Thymus (tissue), 11 donors: ENCODE measurements at regions not wholly inside any gene's neighbourhood (a gene's known extent, or its start where the extent isn't known, plus 50 kb on each side); places are given as distances from the start of the nearest gene placed in this dataset.

Source experiments
- DNase-seq, 9 donors: peaks; one replicate each; pipeline ENCODE4 v3.0.0-alpha.2; 2013; ENCODE audit warnings: low spot score in 9 of 9, low read depth in 6 of 9, missing footprints in 1 of 9
- H3K27ac ChIP-seq, 2 donors: one replicate each; pipeline ENCODE4 v1.5.1; 2013; ENCODE audit warnings: control low read depth in 1 of 2, low read depth in 1 of 2, low read length in 1 of 2, mild to moderate bottlenecking in 1 of 2, moderate library complexity in 1 of 2
- H3K27me3 ChIP-seq, 2 donors: one replicate each; pipeline ENCODE4 v1.5.1; 2013; ENCODE audit warnings: low read length in 1 of 2; ENCODE audit not compliant: control insufficient read depth in 2 of 2, insufficient read depth in 1 of 2
- H3K36me3 ChIP-seq, 2 donors: one replicate each; pipeline ENCODE4 v1.5.1; 2013; ENCODE audit warnings: low read length in 1 of 2, mild to moderate bottlenecking in 1 of 2, moderate library complexity in 1 of 2; ENCODE audit not compliant: control insufficient read depth in 2 of 2, insufficient read depth in 2 of 2
- H3K4me1 ChIP-seq, 2 donors: one replicate each; pipeline ENCODE4 v1.5.1; 2013; ENCODE audit warnings: low read length in 2 of 2; ENCODE audit not compliant: control insufficient read depth in 2 of 2, insufficient read depth in 2 of 2
- H3K4me3 ChIP-seq, 2 donors: one replicate each; pipeline ENCODE4 v1.5.1; 2013; ENCODE audit warnings: low read length in 2 of 2, control low read depth in 1 of 2, mild to moderate bottlenecking in 1 of 2
- H3K9me3 ChIP-seq, 2 donors: one replicate each; pipeline ENCODE4 v1.5.1; 2013; ENCODE audit warnings: low read length in 1 of 2, mild to moderate bottlenecking in 1 of 2; ENCODE audit not compliant: control insufficient read depth in 2 of 2, insufficient read depth in 1 of 2
- WGBS: extraction: QIAGEN DNeasy Blood & Tissue Kit; methylation state at CpG from one replicate; pipeline ENCODE4 v1.1.7; 2013; 5-methylcytosine and 5-hydroxymethylcytosine counted together
- donor health status: healthy.

DNA sequence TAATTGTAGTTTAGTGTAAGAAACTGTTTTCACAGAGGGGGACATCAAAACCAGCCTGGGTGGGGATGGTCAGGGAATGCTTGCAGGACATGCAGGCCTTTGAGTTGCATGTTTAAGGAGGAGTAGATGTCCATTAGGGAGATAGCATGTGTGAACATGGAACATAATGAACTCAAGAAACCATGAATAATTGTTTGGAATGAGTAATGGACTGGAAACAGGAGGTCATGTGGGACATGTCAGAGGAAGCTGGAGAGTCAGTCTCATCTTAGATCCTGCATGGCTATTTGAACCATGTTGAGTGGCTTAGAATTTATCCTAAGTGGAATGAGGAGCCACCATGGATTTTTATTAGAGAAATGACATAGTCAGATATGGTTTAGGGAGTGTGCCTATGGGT lies 86.4 kb downstream of the RPE65 start:
- Histone ChIP-seq H3K4me1 (no peaks in the 10 kb centered on the region), H3K27ac (no peak overlapping the region), H3K9me3 (no peaks in the 10 kb centered on the region), H3K36me3 (no peaks in the 10 kb centered on the region), H3K27me3 (no peaks in the 10 kb centered on the region), H3K4me3 (no peak overlapping the region)
- no peak for DNase-seq

GRCh38 chr1:68361346-68361910 lies 88.3 kb downstream of the RPE65 start:
- no peak for DNase-seq
- Histone ChIP-seq H3K27ac (no peak overlapping the region), H3K4me1 (no peaks in the 10 kb centered on the region), H3K4me3 (no peak overlapping the region), H3K27me3 (no peaks in the 10 kb centered on the region), H3K9me3 (no peaks in the 10 kb centered on the region), H3K36me3 (no peaks in the 10 kb centered on the region)
- 87% methylated on average over 3 of the region's 3 CpGs for WGBS

- Histone ChIP-seq H3K4me3 (no peak overlapping the region), H3K27ac (no peak overlapping the region), H3K4me1 (no peaks in the 10 kb centered on the region), H3K27me3 (no peaks in the 10 kb centered on the region), H3K9me3 (no peaks in the 10 kb centered on the region), H3K36me3 (no peaks in the 10 kb centered on the region)
- WGBS, result 92% methylated on average over 2 of the region's 2 CpGs
- DNase-seq, result no peak
Measured at GRCh38 chr1:68359045-68359444, 90.7 kb downstream of the RPE65 start.

DNA sequence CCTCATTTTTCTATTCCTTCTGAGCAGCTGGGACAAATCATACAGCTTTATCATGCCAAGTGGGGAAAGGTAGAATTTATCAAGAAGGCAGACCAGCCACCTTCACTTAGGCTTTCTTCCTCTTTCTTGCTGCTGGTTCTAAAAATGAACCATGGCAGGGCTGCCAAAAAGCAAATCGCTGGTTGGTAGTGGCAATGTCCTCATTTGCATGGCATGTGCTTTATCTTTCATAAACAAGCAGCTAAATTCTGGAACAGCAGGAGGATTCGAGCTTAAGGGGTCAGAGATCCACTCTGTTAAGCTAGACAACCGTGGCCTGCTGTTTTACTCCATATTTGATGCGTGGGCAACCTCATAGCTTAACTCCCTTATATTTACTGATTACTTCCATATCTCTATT lies 91.3 kb downstream of the RPE65 start:
- 45% methylated on average over 4 of the region's 4 CpGs for WGBS
- H3K4me3 ChIP-seq, result no peak overlapping the region

GRCh38 chr1:68355614-68356013 lies 94.1 kb downstream of the RPE65 start:
- no peaks in the 10 kb centered on the region for H3K27me3 ChIP-seq
- DNase-seq, result no peak
- WGBS, result 90% methylated on average over 3 of the region's 3 CpGs
- no peaks in the 10 kb centered on the region for H3K4me1 ChIP-seq
- H3K36me3 ChIP-seq, result no peaks in the 10 kb centered on the region
- H3K4me3 ChIP-seq, result no peak overlapping the region
- H3K9me3 ChIP-seq, result no peaks in the 10 kb centered on the region
- no peak overlapping the region for H3K27ac ChIP-seq

More for the DNA sequence above, 91.3 kb downstream of the RPE65 start:
- no peaks in the 10 kb centered on the region for H3K36me3 ChIP-seq
- DNase-seq, result no peak
- H3K9me3 ChIP-seq, result no peaks in the 10 kb centered on the region
- H3K27me3 ChIP-seq, result no peaks in the 10 kb centered on the region
- H3K4me1 ChIP-seq, result no peaks in the 10 kb centered on the region
- H3K27ac ChIP-seq, result no peak overlapping the region

GRCh38 chr1:68352202-68352601 lies 97.6 kb downstream of the RPE65 start:
- 95% methylated on average over 2 of the region's 2 CpGs for WGBS
- H3K27ac ChIP-seq, result no peak overlapping the region
- no peak overlapping the region for H3K4me3 ChIP-seq
- H3K4me1 ChIP-seq, result no peaks in the 10 kb centered on the region
- no peaks in the 10 kb centered on the region for H3K27me3 ChIP-seq
- no peak for DNase-seq
- H3K36me3 ChIP-seq, result no peaks in the 10 kb centered on the region
- no peaks in the 10 kb centered on the region for H3K9me3 ChIP-seq

- H3K36me3 ChIP-seq, result no peaks in the 10 kb centered on the region
- no peaks in the 10 kb centered on the region for H3K27me3 ChIP-seq
- no peak overlapping the region for H3K4me3 ChIP-seq
- H3K27ac ChIP-seq, result no peak overlapping the region
- H3K9me3 ChIP-seq, result no peaks in the 10 kb centered on the region
- DNase-seq, result peak in 2 of 9 donors; percentile 2 to 18
- H3K4me1 ChIP-seq, result no peaks in the 10 kb centered on the region
- WGBS, result 51% methylated on average over 2 of the region's 2 CpGs
Measured at GRCh38 chr1:68347415-68347814, 102.3 kb downstream of the RPE65 start.

GRCh38 chr1:68346188-68346808 lies 103.5 kb downstream of the RPE65 start:
- Histone ChIP-seq H3K9me3 (no peaks in the 10 kb centered on the region), H3K27ac (no peak overlapping the region), H3K36me3 (no peaks in the 10 kb centered on the region), H3K27me3 (no peaks in the 10 kb centered on the region), H3K4me3 (no peak overlapping the region), H3K4me1 (no peaks in the 10 kb centered on the region)
- WGBS, result 86% methylated on average over 3 of the region's 3 CpGs
- DNase-seq, result peak in 1 of 9 donors; percentile 17

- Histone ChIP-seq H3K4me3 (no peak overlapping the region), H3K27me3 (no peaks in the 10 kb centered on the region), H3K27ac (no peak overlapping the region), H3K9me3 (no peaks in the 10 kb centered on the region), H3K4me1 (no peaks in the 10 kb centered on the region), H3K36me3 (no peaks in the 10 kb centered on the region)
- WGBS, result 93% methylated on average over 4 of the region's 4 CpGs
- DNase-seq, result no peak
Measured at GRCh38 chr1:68344208-68344607, 105.5 kb downstream of the RPE65 start.
